ENCODE measurements at regions not wholly inside any gene's neighbourhood (a gene's known extent, or its start where the extent isn't known, plus 50 kb on each side); places are given as distances from the start of the nearest gene placed in this dataset.

DNA sequence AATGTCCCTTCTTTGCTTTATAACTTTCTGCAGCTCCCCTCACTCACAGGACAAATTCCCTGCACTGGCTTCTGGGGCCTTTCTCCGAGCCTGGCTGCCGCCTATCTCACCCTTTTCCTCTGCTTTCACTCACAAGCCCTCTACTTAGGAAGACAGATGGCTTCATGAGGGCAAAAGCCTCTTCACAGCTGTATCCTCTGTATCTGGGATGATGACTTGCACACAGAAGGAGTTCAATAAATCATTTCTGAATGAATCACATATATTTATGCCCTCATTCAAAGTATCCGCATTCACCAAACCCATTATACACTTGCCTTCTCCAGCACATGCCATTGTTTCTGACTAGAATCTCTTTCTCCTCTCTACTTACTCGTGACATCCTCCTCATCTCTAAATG is 159.0 kb upstream of the RIPOR2 start:
- WGBS (ENCODE audit: extremely low coverage, insufficient read length, low lambda C conversion rate): no CpG with 5 or more reads among the region's 4 CpGs
- Mint-ChIP-seq H3K27me3 (ENCODE audit: low read depth) (no peaks in the 10 kb centered on the region), H3K9me3 (no peaks in the 10 kb centered on the region), H3K36me3 (ENCODE audit: insufficient read depth in 1 of 3, low read depth in 3 of 3) (no peaks in the 10 kb centered on the region), H3K27ac (no peak overlapping the region), H3K4me1 (no peaks in the 10 kb centered on the region), H3K4me3 (no peak overlapping the region)
- H3K23ac ChIP-seq (ENCODE audit: insufficient read length, low read depth, low read length): no peak overlapping the region
- H4K20me1 ChIP-seq (ENCODE audit: control insufficient read depth, insufficient read depth, insufficient read length): no peaks in the 10 kb centered on the region
- H3K79me2 ChIP-seq (ENCODE audit: insufficient read depth, low read length): no peaks in the 10 kb centered on the region
- H4K8ac ChIP-seq (replicated peaks; ENCODE audit: insufficient read length, low read depth, low read length): no peak overlapping the region
- H4K5ac ChIP-seq (ENCODE audit: insufficient read length, low read depth, low read length): no peak overlapping the region
- no peaks in the 10 kb centered on the region for H3K79me1 ChIP-seq (ENCODE audit: insufficient read depth, low read depth, low read length, poor library complexity, severe bottlenecking)
- DNase-seq: no peak
- no peak overlapping the region for H3K27ac ChIP-seq (ENCODE audit: insufficient read length, low read depth, low read length)
- H3K9ac ChIP-seq (ENCODE audit: extremely low read depth, insufficient read length, low read length): no peak overlapping the region
- no peak overlapping the region for H2BK120ac ChIP-seq (ENCODE audit: low read depth, low read length, poor library complexity, severe bottlenecking)
- no peak overlapping the region for H3K4ac ChIP-seq (ENCODE audit: low read depth, low read length)
- TF ChIP-seq, protein P1, sequence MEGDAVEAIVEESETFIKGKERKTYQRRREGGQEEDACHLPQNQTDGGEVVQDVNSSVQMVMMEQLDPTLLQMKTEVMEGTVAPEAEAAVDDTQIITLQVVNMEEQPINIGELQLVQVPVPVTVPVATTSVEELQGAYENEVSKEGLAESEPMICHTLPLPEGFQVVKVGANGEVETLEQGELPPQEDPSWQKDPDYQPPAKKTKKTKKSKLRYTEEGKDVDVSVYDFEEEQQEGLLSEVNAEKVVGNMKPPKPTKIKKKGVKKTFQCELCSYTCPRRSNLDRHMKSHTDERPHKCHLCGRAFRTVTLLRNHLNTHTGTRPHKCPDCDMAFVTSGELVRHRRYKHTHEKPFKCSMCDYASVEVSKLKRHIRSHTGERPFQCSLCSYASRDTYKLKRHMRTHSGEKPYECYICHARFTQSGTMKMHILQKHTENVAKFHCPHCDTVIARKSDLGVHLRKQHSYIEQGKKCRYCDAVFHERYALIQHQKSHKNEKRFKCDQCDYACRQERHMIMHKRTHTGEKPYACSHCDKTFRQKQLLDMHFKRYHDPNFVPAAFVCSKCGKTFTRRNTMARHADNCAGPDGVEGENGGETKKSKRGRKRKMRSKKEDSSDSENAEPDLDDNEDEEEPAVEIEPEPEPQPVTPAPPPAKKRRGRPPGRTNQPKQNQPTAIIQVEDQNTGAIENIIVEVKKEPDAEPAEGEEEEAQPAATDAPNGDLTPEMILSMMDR (conservative IDR thresholded peaks at IDR 0.05): no peak
- H3K18ac ChIP-seq (ENCODE audit: insufficient read length, low read depth, low read length): no peak overlapping the region
- H2BK12ac ChIP-seq (ENCODE audit: insufficient read length, low read depth, low read length): no peak overlapping the region
- no peak overlapping the region for H3T11ph ChIP-seq (ENCODE audit: low read length)
- no peak overlapping the region for H2AFZ ChIP-seq (ENCODE audit: low read length)
- no peak overlapping the region for H2BK15ac ChIP-seq (ENCODE audit: low read depth, low read length)
- no peak overlapping the region for H2BK5ac ChIP-seq (ENCODE audit: insufficient read length, low read length)
- no peak overlapping the region for H3K56ac ChIP-seq (ENCODE audit: insufficient read length, low read depth, low read length)
- H3K14ac ChIP-seq (ENCODE audit: insufficient read depth, low read length): no peak overlapping the region
- no peaks in the 10 kb centered on the region for H3K23me2 ChIP-seq (ENCODE audit: insufficient read length, low read depth, low read length, poor library complexity, severe bottlenecking)
- no peak overlapping the region for H4K91ac ChIP-seq (ENCODE audit: insufficient read length, low read depth, low read length)
- no peaks in the 10 kb centered on the region for H3K27me3 ChIP-seq (ENCODE audit: insufficient read depth, low read length)
- no peaks in the 10 kb centered on the region for H3K4me1 ChIP-seq (ENCODE audit: insufficient read depth, low read length)
- H2BK20ac ChIP-seq (ENCODE audit: low read depth, low read length, poor library complexity, severe bottlenecking): no peak overlapping the region
- H3K4me2 ChIP-seq (ENCODE audit: insufficient read depth, insufficient read length, low read length): no peak overlapping the region
- H3K9me3 ChIP-seq (ENCODE audit: control insufficient read depth, low read depth, low read length): no peaks in the 10 kb centered on the region
- H2AK5ac ChIP-seq (ENCODE audit: insufficient read length, low read length): no peak overlapping the region

All from H9 (cell line).